ENCODE measurements at regions not wholly inside any gene's neighbourhood (a gene's known extent, or its start where the extent isn't known, plus 50 kb on each side); places are given as distances from the start of the nearest gene placed in this dataset.

- no peak for TF ChIP-seq SP1 (IDR thresholded peaks at IDR 0.05)
- TF ChIP-seq FOXA1 (IDR thresholded peaks at IDR 0.05), result no peak
- TF ChIP-seq TARDBP (IDR thresholded peaks at IDR 0.05), result no peak
- TF ChIP-seq PKNOX1 (IDR thresholded peaks at IDR 0.05), result no peak
- no peak for TF ChIP-seq ELF4 (IDR thresholded peaks at IDR 0.05)
- TF ChIP-seq BHLHE40 (IDR thresholded peaks at IDR 0.05; ENCODE audit: borderline replicate concordance), result no peak
- no peak for TF ChIP-seq CTBP1 (IDR thresholded peaks at IDR 0.05; ENCODE audit: borderline replicate concordance)
- no peak for TF ChIP-seq FOXM1 (IDR thresholded peaks at IDR 0.05; ENCODE audit: borderline replicate concordance)
- TF ChIP-seq LEF1 (IDR thresholded peaks at IDR 0.05; ENCODE audit: borderline replicate concordance), result no peak
- no peak for TF ChIP-seq FOXK2 (IDR thresholded peaks at IDR 0.05)
- TF ChIP-seq NFRKB (IDR thresholded peaks at IDR 0.05), result no peak
- TF ChIP-seq ARNT (IDR thresholded peaks at IDR 0.05), result no peak
- TF ChIP-seq HDGF (IDR thresholded peaks at IDR 0.05; ENCODE audit: borderline replicate concordance), result no peak
- TF ChIP-seq ZNF384 (IDR thresholded peaks at IDR 0.05), result no peak
Observed at GRCh38 chr7:63918986-63919385, 79.7 kb upstream of the ZNF722 start.

All from HEK293T (cell line).